Glutamatergic neuron (in vitro differentiated cells): ENCODE measurements at regions not wholly inside any gene's neighbourhood (a gene's known extent, or its start where the extent isn't known, plus 50 kb on each side); places are given as distances from the start of the nearest gene placed in this dataset.

ENCODE experiments used
- DNase-seq: peaks from one replicate; pipeline ENCODE4 v3.0.0; 2022
- H3K27ac Mint-ChIP-seq: one replicate; pipeline ENCODE4 v1.8.0; 2020; ENCODE audit warnings: mild to moderate bottlenecking, mixed read lengths, inconsistent platforms; ENCODE audit not compliant: unreplicated experiment
- H3K27me3 Mint-ChIP-seq: one replicate; pipeline ENCODE4 v1.8.0; 2020; ENCODE audit warnings: mild to moderate bottlenecking, moderate library complexity, mixed read lengths, inconsistent platforms; ENCODE audit not compliant: unreplicated experiment
- H3K36me3 Mint-ChIP-seq: one replicate; pipeline ENCODE4 v1.8.0; 2020; ENCODE audit warnings: mild to moderate bottlenecking, mixed read lengths, inconsistent platforms; ENCODE audit not compliant: unreplicated experiment
- H3K4me1 Mint-ChIP-seq: one replicate; pipeline ENCODE4 v1.8.0; 2020; ENCODE audit warnings: mild to moderate bottlenecking, low read depth, mixed read lengths, inconsistent platforms; ENCODE audit not compliant: unreplicated experiment
- H3K4me3 Mint-ChIP-seq: one replicate; pipeline ENCODE4 v1.8.0; 2020; ENCODE audit warnings: mild to moderate bottlenecking, mixed read lengths, inconsistent platforms; ENCODE audit not compliant: unreplicated experiment
- H3K9me3 Mint-ChIP-seq: one replicate; pipeline ENCODE4 v1.8.0; 2020; ENCODE audit warnings: mild to moderate bottlenecking, moderate library complexity, mixed read lengths, inconsistent platforms; ENCODE audit not compliant: unreplicated experiment
- CTCF ChIP-seq: fragments of 200-600 bp; sonication (generic); IDR thresholded peaks from one replicate; pipeline ENCODE4 v1.5.0; 2021; ENCODE audit not compliant: partially characterized antibody, unreplicated experiment

GRCh38 chr13:85608255-85608829, 190.9 kb downstream of the SLITRK6 start:
- Mint-ChIP-seq H3K36me3 (no peaks in the 10 kb centered on the region), H3K27ac (no peak overlapping the region), H3K27me3 (no peaks in the 10 kb centered on the region), H3K4me3 (no peak overlapping the region), H3K4me1 (no peaks in the 10 kb centered on the region), H3K9me3 (no peaks in the 10 kb centered on the region)
- TF ChIP-seq CTCF = no peak
- DNase-seq = no peak

- no peaks in the 10 kb centered on the region for H3K27me3 Mint-ChIP-seq
- H3K4me1 Mint-ChIP-seq = no peaks in the 10 kb centered on the region
- no peak for DNase-seq
- no peak for TF ChIP-seq CTCF
- no peaks in the 10 kb centered on the region for H3K36me3 Mint-ChIP-seq
- H3K9me3 Mint-ChIP-seq = no peaks in the 10 kb centered on the region
- no peak overlapping the region for H3K4me3 Mint-ChIP-seq
- H3K27ac Mint-ChIP-seq = no peak overlapping the region
Measured at GRCh38 chr13:85603735-85604134, 195.5 kb downstream of the SLITRK6 start.

GRCh38 chr13:85601526-85601925, 197.7 kb downstream of the SLITRK6 start:
- Mint-ChIP-seq H3K4me3 (no peak overlapping the region), H3K27ac (no peak overlapping the region), H3K4me1 (no peaks in the 10 kb centered on the region), H3K36me3 (no peaks in the 10 kb centered on the region), H3K9me3 (no peaks in the 10 kb centered on the region), H3K27me3 (no peaks in the 10 kb centered on the region)
- no peak for DNase-seq
- no peak for TF ChIP-seq CTCF

GRCh38 chr13:85597790-85598500, 201.3 kb downstream of the SLITRK6 start:
- no peak for TF ChIP-seq CTCF
- no peak for DNase-seq
- no peaks in the 10 kb centered on the region for H3K4me1 Mint-ChIP-seq
- no peak overlapping the region for H3K4me3 Mint-ChIP-seq
- H3K27me3 Mint-ChIP-seq = no peaks in the 10 kb centered on the region
- H3K36me3 Mint-ChIP-seq = no peaks in the 10 kb centered on the region
- H3K27ac Mint-ChIP-seq = no peak overlapping the region
- H3K9me3 Mint-ChIP-seq = no peaks in the 10 kb centered on the region

- no peak for DNase-seq
- TF ChIP-seq CTCF = no peak
- no peak overlapping the region for H3K27ac Mint-ChIP-seq
- no peaks in the 10 kb centered on the region for H3K27me3 Mint-ChIP-seq
- no peaks in the 10 kb centered on the region for H3K4me1 Mint-ChIP-seq
- no peak overlapping the region for H3K4me3 Mint-ChIP-seq
- no peaks in the 10 kb centered on the region for H3K36me3 Mint-ChIP-seq
- no peaks in the 10 kb centered on the region for H3K9me3 Mint-ChIP-seq
Measured at GRCh38 chr13:85592211-85592610, 207.0 kb downstream of the SLITRK6 start.
